Breast epithelium (tissue), 4 donors: ENCODE measurements at regions not wholly inside any gene's neighbourhood (a gene's known extent, or its start where the extent isn't known, plus 50 kb on each side); places are given as distances from the start of the nearest gene placed in this dataset.

Experiments
- DNase-seq, 2 donors: peaks; one replicate each; pipeline ENCODE4 v3.0.0-alpha.2; 2019; ENCODE audit warnings: low spot score in 2 of 2
- H3K27ac ChIP-seq, 2 donors: fragments of 200-600 bp; sonication (generic) in 1 of 2; one replicate each; pipeline ENCODE4 v1.5.1; 2016 to 2019; ENCODE audit warnings: mild to moderate bottlenecking in 1 of 2
- H3K27me3 ChIP-seq, 2 donors: fragments of 200-600 bp; sonication (generic) in 1 of 2; one replicate each; pipeline versions ENCODE4 v1.5.1 to v1.6.0; 2017 to 2019; ENCODE audit warnings: control low read depth in 1 of 2, mild to moderate bottlenecking in 1 of 2
- H3K36me3 ChIP-seq: fragments of 200-600 bp; one replicate; pipeline ENCODE4 v1.5.1; 2019
- H3K4me1 ChIP-seq, 2 donors: fragments of 200-600 bp; sonication (generic); one replicate each; pipeline ENCODE4 v1.5.1; 2016 to 2019; ENCODE audit warnings: control low read depth in 1 of 2
- H3K4me3 ChIP-seq, 3 donors: fragments of 200-600 bp; sonication (generic); 1 replicate in 2 of 3; 2 replicates in 1 of 3; pipeline ENCODE4 v1.5.1; 2016 to 2019; ENCODE audit warnings: mild to moderate bottlenecking in 3 of 3, moderate library complexity in 2 of 3
- H3K9me3 ChIP-seq, 2 donors: fragments of 200-600 bp; sonication (generic) in 1 of 2; one replicate each; pipeline ENCODE4 v1.5.1; 2016 to 2019; ENCODE audit warnings: control low read depth in 1 of 2
- POLR2A ChIP-seq: fragments of 450-650 bp; IDR thresholded peaks from one replicate; pipeline ENCODE4 v1.6.1; 2016; ENCODE audit warnings: antibody characterized with exemption, mild to moderate bottlenecking, moderate library complexity
- POLR2AphosphoS5 ChIP-seq, 3 donors: sonication (generic); formaldehyde crosslinking; IDR thresholded peaks; one replicate each; pipeline ENCODE4 v1.6.1; 2017; ENCODE audit warnings: antibody characterized with exemption in 3 of 3
- intact Hi-C: fragments of 100-400 bp; cut with DNase I; formaldehyde crosslinking; loops from one replicate; pipeline ENCODE4 v1.15.1; 2023; ENCODE audit warnings: low total_unique reads
- TF ChIP-seq, protein P1 (sequence below), 3 donors: fragments of 450-650 bp; IDR thresholded peaks; one replicate each; pipeline ENCODE4 v1.5.1; 2016 to 2017; ENCODE audit warnings: antibody characterized with exemption in 3 of 3, mild to moderate bottlenecking in 3 of 3, moderate library complexity in 3 of 3

DNA sequence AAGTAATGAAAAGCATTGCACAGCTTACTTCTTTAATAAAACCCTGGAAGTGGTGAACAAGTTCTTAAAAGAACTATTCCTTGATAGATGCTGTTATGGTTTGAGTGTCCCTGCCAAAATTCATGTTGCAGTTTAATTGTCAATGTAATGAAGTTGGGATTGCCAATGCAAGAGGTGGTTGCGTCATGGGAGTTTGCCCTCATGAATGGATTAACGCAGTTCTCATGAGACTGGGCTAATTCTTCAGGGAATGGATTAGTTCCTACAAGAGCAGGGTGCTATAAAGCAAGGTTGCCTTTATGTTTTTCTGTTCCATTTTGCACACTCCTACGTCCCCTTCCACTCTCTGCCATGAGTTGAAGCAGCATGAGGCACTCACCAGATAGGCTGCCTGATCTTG lies 446.7 kb upstream of the B3GALT2 start:
- Histone ChIP-seq H3K4me3 (no peak overlapping the region), H3K36me3 (no peaks in the 10 kb centered on the region), H3K27me3 (no peaks in the 10 kb centered on the region), H3K4me1 (no peaks in the 10 kb centered on the region), H3K9me3 (no peaks in the 10 kb centered on the region), H3K27ac (no peak overlapping the region)
- no peak for DNase-seq
- no peak for TF ChIP-seq POLR2A
- TF ChIP-seq, protein P1, sequence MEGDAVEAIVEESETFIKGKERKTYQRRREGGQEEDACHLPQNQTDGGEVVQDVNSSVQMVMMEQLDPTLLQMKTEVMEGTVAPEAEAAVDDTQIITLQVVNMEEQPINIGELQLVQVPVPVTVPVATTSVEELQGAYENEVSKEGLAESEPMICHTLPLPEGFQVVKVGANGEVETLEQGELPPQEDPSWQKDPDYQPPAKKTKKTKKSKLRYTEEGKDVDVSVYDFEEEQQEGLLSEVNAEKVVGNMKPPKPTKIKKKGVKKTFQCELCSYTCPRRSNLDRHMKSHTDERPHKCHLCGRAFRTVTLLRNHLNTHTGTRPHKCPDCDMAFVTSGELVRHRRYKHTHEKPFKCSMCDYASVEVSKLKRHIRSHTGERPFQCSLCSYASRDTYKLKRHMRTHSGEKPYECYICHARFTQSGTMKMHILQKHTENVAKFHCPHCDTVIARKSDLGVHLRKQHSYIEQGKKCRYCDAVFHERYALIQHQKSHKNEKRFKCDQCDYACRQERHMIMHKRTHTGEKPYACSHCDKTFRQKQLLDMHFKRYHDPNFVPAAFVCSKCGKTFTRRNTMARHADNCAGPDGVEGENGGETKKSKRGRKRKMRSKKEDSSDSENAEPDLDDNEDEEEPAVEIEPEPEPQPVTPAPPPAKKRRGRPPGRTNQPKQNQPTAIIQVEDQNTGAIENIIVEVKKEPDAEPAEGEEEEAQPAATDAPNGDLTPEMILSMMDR (IDR thresholded peaks at IDR 0.05) = no peak
- no peak for TF ChIP-seq POLR2AphosphoS5 (IDR thresholded peaks at IDR 0.05)
- intact Hi-C loops = no loop called here

GRCh38 chr1:193631306-193631705 lies 444.9 kb upstream of the B3GALT2 start:
- Histone ChIP-seq H3K27ac (no peak overlapping the region), H3K4me3 (no peak overlapping the region), H3K36me3 (no peaks in the 10 kb centered on the region), H3K4me1 (no peaks in the 10 kb centered on the region), H3K27me3 (no peaks in the 10 kb centered on the region), H3K9me3 (no peaks in the 10 kb centered on the region)
- intact Hi-C loops = no loop called here
- TF ChIP-seq POLR2A = no peak
- TF ChIP-seq, protein P1 (IDR thresholded peaks at IDR 0.05) = no peak
- no peak for TF ChIP-seq POLR2AphosphoS5 (IDR thresholded peaks at IDR 0.05)
- DNase-seq = no peak

DNA sequence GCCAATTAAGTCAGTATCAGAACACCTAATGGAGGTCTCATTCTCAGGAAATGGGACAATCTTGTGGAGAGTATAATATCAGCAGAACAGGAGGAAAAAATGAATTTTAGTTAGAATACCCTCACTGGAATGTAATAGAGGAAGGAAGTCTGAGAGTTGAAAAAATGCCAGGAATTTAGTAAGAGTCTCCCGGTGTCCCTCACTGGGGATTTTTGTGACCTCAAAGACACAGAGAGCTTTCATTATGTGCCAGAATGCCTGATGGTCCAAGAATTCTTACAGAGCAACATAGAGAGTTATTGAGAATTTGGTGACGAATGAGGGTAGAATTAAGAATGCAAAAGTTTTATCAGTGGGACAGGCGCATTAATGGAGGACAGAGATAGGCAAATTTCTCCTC lies 443.5 kb upstream of the B3GALT2 start:
- no peak for DNase-seq
- H3K36me3 ChIP-seq = no peaks in the 10 kb centered on the region
- H3K9me3 ChIP-seq = no peaks in the 10 kb centered on the region
- no peaks in the 10 kb centered on the region for H3K4me1 ChIP-seq
- H3K27me3 ChIP-seq = no peaks in the 10 kb centered on the region
- H3K4me3 ChIP-seq = no peak overlapping the region
- no peak for TF ChIP-seq POLR2AphosphoS5 (IDR thresholded peaks at IDR 0.05)
- no peak for TF ChIP-seq POLR2A
- TF ChIP-seq, protein P1 (IDR thresholded peaks at IDR 0.05) = no peak
- no peak overlapping the region for H3K27ac ChIP-seq
- intact Hi-C loops = no loop called here

GRCh38 chr1:193626695-193627094 lies 440.3 kb upstream of the B3GALT2 start:
- TF ChIP-seq, protein P1 (IDR thresholded peaks at IDR 0.05) = no peak
- TF ChIP-seq POLR2A (no peak), POLR2AphosphoS5 (IDR thresholded peaks at IDR 0.05) (no peak)
- intact Hi-C loops = no loop called here
- Histone ChIP-seq H3K36me3 (no peaks in the 10 kb centered on the region), H3K4me1 (no peaks in the 10 kb centered on the region), H3K4me3 (no peak overlapping the region), H3K9me3 (no peaks in the 10 kb centered on the region), H3K27ac (no peak overlapping the region), H3K27me3 (no peaks in the 10 kb centered on the region)
- DNase-seq = no peak

- no peak for TF ChIP-seq POLR2A
- TF ChIP-seq, protein P1 (IDR thresholded peaks at IDR 0.05) = no peak
- TF ChIP-seq POLR2AphosphoS5 (IDR thresholded peaks at IDR 0.05) = no peak
- intact Hi-C loops = no loop called here
- H3K27ac ChIP-seq = no peak overlapping the region
Measured at GRCh38 chr1:193625255-193625654, 438.8 kb upstream of the B3GALT2 start.

More at GRCh38 chr1:193625255-193625654, 438.8 kb upstream of the B3GALT2 start:
- H3K4me1 ChIP-seq = no peaks in the 10 kb centered on the region
- no peak overlapping the region for H3K4me3 ChIP-seq
- no peak for DNase-seq
- no peaks in the 10 kb centered on the region for H3K9me3 ChIP-seq
- H3K27me3 ChIP-seq = no peaks in the 10 kb centered on the region
- H3K36me3 ChIP-seq = no peaks in the 10 kb centered on the region
